ENCODE measurements at regions not wholly inside any gene's neighbourhood (a gene's known extent, or its start where the extent isn't known, plus 50 kb on each side); places are given as distances from the start of the nearest gene placed in this dataset.

DNA sequence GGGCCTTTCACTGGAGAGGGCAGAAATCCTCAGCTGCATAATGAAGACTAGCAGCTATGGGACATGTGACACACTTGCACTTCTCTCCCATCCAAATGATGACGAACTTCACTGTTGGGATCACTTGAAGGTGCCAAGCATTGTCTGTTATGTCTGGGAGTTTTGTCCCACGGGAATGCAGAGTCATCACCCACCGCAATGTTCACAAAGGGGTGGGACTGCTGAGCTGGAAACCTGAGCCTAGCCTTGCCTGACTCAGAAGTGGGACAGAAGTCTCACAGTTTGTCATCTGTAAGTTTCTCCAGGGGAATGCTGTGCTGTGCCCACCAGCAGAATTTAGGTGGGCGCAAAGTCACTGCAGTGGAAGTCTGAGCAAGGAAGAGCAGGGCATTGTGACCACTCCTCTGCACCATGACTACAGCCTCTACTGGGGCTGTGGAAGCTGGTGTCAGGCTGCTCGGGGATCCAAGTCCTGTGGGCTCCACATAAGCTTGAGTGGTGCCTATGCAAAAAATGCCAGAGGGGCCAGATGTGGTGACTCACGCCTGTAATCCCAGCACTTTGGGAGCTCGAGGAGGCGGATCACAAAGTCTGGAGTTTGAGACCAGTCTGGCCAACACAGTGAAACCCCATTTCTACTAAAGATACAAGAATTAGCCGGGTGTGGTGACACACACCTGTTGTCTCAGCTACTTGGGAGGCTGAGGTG is 472.0 kb upstream of the CNTNAP2 start:
- DNase-seq, result no peak

DNA sequence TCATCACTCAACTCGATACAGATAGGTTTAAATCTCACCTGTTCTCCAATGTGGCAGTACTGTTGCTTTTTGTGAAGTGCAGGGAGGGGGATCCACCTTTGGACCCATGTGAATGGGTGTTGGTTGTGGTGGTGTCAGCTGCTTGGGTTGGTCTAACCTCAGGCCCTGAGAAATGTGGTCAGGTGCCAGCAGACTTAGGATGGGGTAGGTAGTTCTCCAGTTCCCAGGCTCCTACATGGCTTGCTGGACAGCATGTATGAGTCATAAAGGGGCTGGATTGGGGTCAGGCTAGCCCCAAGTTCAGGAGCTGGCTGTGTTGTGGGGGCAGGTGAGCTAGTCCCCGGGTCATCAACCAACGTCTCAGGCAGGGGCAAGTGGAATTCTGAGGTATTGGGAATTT is 472.6 kb upstream of the CNTNAP2 start:
- no peak for DNase-seq

DNA sequence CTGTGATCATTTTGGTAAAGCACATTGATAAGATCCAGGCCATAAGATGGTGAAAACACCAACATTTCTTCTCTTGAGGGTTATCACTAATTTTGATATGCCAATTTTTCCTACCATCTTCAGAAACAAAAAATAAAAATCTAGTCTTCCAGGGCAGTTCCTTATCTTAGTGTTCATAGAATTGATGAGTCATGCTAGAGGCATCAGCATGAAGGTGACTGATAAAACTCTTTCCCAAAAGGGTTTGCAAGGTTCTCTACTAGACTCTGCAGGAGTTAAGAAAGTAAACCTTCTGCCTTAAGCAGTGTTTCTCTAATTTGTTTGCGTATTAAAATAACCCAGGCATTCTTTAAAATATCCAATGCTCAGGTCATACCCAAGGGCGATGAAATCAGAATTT is 483.1 kb upstream of the CNTNAP2 start:
- DNase-seq, result no peak

DNA sequence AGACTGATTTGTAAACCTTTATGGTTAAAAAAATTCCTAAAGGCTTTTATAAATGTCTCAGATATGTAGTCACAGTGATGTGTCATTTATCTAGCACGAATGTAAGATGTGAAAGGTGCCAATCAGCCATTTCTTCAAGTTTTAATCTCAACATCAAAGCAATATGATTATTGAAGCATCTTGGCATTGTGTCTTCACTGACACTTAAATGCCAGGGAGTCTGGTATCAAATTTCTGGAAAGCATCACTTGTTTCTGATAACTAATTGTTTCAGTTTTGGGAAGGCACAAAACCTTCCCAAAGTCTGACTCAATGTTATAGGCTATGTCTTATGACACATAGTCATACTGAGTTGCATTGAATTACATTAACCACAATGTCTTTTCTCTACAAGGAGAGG is 492.0 kb upstream of the CNTNAP2 start:
- DNase-seq, result no peak

DNA sequence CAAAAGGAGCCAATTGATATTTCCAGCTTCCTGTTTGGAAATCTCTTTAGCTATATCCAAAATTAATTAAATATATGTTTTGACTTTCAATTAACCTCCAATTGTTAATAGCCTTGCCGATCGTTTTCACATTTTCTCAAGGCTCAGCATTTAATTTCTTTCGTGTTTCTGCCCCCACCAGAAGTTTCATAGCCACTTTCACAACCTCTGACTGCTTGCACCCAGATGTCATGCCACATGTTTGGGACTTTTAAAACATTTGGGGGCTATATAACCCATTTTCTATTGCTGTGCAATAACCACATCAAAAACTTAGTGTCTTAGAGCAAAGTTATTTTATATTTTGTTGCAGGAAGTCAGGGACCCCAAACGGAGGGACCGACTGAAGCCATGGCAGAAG is 510.6 kb upstream of the CNTNAP2 start:
- no peak for DNase-seq

DNA sequence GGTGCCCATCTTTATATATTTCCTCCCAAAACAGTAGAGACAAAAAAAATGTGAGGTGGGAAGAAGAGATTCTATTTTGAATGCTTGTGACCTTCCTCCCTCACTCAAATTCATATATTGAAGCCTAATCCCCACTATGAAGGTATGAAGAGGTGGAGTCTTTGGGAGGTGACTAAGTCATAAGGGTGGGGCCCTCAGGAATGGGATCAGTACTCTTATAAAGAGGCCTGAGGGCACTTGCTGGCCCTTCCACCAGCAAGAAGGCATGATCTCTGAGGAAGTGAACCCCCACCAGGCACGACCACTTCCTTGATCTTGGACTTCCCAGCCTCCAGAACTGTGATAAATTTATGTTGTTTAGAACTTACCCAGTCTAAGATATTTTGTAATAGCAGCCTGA is 517.2 kb upstream of the CNTNAP2 start:
- no peak for DNase-seq

DNA sequence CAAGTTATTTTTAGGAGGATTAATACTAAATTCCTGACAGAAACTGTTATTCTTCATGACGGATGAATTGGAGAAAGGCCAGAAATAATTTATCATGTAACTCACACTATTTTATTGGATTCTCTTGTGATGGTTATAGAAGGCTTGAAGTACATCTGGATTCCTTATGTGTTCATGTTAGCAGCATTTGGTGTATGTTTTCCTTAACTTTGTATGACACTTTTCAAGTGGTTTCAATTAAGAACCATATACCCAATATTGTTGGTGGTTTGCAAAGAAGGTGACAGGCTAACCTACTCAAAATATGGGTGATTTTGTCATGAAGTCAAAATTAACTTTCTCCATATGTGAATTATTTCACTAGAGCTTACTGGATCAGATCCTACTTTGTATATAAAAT is 532.2 kb upstream of the CNTNAP2 start:
- DNase-seq, result no peak

DNA sequence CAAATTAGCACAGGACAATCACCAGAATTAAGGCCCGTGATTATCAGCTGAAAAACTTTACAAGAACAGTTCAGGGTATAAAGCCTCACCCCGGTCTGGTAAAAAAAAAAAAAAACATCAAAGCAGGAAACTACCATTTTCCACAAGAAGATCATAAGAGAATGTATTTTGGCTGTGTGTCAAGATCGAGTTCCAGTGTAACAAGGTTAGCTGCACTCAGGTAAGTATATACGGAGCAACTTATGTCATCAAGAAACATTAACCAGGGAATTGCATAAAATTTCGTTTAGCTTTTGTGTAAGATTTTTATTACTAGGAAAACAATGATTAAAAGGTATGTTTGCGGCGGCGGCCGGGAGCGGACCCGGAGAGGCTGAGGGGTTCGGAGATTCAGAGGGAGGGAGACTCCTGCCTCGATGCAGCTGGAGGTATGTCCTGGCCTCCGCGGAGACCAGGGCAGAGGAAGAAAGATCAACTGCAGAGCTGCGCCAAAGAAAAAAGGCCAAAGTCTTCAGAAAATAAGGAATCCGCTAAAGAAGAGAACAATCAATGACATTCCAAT is 533.8 kb upstream of the CNTNAP2 start:
- DNase-seq, result no peak

DNA sequence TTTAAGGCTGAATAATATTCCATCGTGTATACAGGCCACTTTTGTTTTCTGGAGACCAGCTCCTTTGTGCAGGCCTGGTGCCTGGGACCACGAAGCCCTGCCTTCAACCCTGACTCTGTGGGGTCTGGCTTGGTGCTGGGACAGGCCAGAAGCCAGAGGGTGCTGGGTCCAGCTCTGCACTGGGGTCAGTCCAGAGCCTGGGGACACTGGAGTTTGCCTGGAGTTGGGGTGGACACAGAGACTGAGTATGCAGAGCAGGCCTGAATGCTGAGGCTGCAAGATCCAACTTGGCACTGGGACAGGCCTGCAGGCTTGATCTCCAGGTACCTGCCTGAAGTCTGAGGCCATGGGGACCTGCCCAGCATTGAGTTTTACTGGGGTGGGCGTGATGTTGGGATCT is 558.8 kb upstream of the CNTNAP2 start:
- DNase-seq, result no peak

DNA sequence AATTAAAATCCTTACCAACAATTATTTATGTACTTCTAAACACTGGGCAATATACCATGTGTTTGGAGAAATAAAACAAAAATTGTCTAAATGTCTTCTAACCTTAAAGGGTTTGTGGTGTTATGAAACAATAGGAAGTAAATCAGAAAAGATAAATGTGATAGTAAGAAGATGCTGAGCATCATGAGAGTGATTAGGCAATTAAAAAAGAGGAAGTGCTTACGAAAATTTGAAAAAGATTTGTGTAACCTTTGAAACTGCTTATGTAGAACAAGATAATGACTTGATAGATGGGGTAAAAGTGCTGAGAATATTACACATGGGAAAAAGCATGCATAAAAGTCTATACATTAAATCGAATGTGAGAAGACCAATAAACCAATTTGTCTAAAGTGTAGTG is 573.4 kb upstream of the CNTNAP2 start:
- no peak for DNase-seq

DNA sequence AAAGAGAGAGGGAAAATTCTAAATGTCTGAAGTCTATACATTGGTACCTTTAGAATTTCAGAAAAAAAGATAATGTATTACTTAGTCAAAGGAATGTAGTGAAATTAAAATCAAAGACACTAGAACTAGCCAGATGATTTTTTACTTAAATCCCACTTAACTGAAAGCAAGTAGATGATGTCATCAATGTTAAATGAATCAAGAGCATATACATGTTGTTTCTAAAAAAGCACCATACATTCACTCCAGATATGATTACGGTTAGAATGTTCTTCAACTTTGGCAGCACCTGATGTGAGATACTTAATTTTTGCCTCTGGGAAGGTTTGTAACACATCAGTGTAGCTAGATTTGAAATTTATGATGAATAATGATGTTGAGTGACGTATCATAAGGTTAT is 576.7 kb upstream of the CNTNAP2 start:
- DNase-seq, result no peak

DNA sequence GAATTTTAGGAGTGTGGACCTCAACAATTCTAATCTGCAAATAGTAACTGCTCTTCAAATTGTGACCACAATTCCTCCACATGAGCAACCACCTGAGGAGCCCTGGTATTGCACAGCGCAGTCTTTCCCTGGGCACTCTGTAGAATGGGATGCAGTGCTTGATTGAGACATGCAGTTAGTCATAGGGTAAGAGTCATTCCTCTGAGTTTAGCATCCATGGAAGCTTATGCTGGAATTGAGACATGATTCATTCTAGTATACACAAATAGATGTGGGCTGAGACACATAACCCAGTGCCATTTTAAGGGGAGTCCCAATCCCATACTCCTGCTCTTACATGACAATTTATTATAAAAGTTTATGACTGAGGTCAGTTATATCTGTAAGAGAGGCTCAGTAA is 582.3 kb upstream of the CNTNAP2 start:
- DNase-seq, result no peak

DNA sequence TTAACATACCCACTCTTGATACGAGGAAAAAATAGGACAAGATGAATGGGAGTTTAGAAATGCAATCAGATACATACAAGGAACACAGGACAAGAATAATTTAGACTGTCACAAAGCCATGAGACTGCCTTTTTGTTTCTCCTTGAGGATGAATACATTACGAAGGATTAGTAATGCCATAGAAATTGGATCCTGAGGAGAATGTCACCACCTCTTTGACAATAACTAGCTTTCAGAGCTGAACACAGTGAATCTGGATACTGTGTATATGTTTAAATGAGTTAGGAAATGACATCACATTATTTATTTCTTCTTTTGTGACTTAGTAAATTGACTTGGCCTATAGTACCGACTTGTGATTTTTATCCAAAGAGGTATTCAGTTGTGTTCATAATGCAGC is 596.3 kb upstream of the CNTNAP2 start:
- no peak for DNase-seq

DNA sequence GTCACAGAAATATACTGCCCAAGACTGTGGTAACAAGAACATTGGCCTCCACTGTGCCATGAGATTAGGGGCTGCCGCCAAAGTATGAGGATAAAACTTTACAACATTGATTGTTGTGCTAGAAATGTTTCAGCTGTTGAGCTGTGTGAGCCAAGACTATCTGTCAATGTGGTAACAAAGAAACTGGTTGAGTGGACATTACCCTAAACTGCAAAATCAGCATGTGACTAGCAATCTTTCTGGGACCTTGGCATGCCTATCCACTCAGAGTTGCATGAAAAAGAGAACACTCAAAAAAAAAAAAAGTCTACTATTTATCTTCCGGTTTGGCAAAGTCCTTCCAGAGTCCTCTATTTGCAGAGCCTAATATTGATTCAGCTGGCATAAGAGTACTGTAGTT is 605.6 kb upstream of the CNTNAP2 start:
- DNase-seq, result no peak

DNA sequence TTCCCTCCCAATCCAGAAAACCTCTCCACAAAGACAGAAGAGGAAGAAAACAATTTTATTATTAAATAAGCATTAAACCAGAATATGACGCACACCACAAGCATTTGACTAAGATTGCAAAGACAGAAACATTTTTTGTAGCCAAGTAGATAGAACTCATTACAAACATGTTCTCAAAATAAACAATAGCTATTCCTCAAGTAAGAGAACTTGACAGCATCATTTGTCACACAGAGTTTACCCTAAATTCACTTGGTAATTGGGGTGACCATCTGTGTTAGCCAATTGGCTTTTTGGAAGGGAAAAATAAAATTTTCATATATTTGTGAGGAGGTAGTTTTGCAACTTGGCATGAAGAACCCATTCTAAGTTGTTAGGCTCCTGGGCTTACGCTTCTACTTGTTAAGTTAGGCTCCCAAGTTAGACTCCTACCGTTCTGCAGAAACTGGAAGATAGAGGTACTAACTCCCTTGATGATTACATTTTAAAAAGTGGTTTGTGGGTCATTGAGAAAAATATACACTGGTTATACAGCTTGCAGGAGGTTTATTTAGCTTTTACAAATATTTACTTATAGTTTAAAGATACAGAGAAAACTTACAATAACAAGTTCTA is 618.6 kb upstream of the CNTNAP2 start:
- no peak for DNase-seq

DNA sequence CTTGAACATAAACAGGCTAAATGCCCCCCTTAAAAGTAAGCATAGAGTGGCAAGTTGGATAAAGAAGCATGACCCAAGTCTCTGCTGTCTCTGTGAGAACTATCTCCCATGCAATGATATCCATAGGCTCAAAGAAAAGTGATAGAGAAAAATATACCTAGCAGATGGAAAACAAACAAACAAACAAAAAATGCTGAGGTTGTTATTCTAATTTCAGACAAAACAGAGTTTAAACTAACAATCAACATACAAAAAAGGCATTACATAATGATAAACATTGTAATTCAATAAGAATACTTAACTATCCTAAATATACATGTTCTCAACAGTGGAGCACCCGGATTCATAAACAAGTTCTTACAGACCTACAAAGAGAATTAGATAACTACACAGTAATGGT is 626.2 kb upstream of the CNTNAP2 start:
- no peak for DNase-seq

DNA sequence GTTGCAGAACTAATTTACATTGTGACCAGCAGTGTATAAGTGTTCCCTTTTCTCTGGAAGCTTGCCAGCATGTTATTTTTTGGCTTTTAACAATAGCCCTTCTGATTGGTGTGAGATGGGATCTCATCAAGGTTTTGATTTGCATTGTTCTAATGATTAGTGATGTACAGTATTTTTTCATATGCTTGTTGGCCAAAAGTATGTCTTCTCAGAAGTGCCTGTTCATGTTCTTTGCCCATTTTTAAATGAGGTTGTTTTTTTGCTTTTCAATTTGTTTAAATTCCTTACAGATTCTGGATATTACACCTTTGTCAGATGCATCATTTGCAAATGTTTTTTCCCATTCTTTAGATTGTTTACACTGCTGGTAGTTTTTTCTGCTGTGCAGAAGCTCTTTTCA is 627.0 kb upstream of the CNTNAP2 start:
- no peak for DNase-seq

DNA sequence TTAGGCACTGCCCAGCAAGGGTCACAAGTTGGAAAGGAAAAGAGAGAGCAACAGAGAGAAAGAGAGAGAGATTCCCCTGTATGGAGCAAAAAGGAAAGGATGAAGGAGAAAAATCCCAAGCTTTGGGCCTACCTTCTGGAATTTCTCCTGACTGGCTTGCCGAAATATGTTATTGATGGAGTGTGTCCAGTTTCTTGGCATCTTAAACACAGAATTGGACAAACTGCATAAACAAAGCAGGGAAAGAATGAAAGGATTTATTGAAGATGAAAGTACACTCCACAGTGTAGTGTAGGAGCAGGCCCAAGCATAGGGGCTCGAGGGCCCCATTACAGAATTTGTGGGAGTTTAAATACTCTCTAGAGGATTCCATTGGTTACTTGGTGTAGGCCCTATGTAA is 627.8 kb upstream of the CNTNAP2 start:
- no peak for DNase-seq

DNA sequence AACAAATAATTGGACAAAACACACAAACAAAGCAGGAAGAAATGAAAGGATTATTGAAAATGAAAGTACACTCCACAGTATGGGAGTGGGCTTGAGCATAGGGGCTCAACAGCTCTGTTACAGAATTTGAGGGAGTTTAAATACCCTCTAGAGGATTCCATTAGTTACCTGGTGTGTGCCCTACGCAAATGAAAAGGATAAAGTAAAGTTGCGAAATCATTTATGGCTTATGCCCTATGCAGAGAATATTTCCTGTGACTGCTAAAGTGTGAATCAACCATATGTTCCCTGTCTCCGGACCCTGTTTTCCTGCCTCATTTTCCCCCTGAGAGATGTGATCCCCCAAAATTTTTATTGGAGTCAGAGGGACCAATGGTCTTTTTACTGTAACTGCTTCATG is 634.6 kb upstream of the CNTNAP2 start:
- no peak for DNase-seq

DNA sequence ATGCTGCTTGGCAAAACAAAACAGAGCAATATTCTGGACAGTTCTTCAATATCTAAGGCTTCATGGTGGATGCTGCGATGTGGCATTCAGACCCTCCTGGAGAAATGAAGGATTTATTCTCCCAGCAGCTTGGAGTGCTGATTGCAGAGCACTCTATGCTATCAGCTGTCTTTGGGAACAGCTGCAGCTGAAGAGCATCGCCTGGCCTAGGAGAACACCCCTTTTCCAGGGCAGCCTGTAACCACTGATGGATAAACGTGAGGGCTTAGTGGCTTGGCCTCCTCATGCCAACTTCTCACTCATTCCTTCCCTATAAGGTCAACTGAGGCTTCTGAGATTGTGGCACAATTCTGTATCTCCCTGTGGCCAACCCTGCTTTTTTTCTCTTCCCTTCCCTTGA is 638.1 kb upstream of the CNTNAP2 start:
- no peak for DNase-seq

DNA sequence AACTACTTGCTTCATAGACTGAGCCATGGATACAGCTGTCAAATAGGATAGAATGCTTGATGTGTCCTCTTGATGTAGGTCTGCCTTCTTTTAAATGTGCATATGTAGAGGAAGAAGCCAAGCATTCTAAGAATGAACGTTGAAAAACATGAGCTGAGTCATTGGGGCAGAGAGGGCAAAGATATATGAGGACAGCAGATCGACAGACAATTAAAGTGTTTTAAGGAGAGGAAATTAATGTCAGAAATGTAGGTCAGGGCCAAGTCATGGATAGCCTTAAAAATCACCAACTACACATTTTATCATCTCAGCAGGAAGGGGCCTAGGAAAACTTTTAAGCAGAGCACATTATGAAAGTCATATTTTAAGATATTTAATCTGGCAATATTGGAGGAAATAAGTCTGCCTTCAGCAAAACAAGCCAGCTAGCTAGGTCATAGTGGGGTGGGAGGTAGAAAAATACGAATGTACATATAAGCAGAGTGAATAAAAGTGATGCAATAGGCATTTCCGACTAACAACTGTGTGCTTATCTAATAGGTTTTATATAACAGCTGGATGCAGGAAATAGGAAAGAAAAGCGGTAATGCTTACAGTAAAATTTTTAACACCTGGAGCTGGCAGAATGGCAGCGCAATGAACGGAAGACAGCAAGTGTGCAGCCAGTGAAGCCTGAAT is 638.3 kb upstream of the TPK1 start:
- no peak for DNase-seq

DNA sequence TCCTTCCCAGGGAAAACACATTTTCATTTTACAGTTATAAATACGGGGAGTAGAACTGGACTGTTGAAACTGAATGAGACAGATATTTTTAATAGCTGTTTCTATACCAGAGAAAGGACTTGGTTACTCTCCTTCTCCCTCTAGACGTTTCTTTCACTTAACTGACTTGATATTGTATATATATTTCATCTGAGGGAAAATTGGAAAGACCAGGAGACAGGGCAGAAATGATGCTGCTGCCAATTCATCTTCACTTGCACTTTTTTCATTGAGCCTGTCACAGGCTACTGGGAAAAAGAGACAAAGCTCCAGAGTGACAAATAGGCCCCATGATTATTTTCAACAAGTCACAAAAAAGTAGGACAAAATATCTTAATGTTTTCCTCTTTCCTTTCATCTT is 636.0 kb upstream of the TPK1 start:
- no peak for DNase-seq

DNA sequence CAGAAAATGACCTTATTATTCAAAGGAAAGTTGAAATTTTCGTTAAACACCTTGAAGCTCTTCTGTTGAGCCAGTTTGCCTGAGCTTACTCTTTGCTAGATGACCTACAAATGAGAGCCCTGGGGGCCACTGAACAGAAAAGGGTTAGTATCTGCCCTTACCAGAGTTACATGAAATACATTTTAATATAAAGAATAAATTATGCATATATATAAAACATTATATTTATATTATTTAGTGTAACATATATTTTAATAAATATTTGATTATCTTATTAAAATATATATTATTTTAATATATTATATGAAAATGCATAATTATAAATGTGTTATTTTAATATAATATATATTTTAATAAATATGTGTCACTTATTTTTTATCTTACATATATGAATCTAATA is 628.4 kb upstream of the TPK1 start:
- DNase-seq, result no peak

DNA sequence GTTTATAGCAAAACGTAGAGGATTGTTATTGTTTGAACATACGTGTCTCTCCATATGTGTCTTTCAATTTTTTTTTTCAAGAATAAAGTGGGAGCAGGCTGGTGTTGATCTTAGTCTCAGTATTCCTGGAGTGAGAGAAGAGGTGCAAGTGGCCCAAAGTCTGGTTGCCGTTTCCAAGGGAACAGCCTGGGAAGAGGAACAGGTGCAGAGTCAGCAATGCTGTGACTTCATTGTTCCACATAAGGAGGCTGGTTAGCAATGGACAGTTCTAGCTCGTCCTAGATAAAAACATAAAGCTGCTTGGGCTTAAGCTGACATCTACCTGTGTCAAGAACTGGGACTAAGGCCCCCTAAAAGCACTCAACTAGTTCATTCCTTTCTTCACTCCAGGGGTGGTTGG is 626.6 kb upstream of the TPK1 start:
- no peak for DNase-seq

All from hippocampal formation (tissue), 2 donors.